ENCODE measurements at regions not wholly inside any gene's neighbourhood (a gene's known extent, or its start where the extent isn't known, plus 50 kb on each side); places are given as distances from the start of the nearest gene placed in this dataset.

DNA sequence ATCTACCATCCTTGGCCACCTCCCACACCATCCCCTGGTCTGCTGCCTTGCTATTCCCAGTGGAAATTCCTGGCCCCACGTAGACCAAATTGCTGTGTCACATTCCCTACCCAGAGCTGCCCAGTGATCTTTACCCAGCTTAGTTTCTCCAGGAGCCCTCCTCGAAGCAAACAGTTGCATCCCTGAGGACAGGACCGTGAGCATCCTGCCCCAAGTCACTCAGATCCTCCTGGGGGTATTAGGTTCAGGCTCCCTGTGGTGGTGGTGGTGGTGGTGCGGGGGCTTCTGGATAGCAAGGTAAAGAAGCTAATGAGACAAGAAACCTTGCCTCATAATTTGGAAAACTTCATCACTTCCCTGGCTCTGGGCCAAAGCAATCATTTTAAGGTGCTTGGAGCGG lies 58.4 kb upstream of the RBM15 start:
- Histone ChIP-seq H3K4ac (replicated peaks; ENCODE audit: insufficient read length, low read depth, low read length) (no peak overlapping the region), H3K4me2 (ENCODE audit: insufficient read depth in 1 of 2, low read depth in 2 of 2, low read length in 2 of 2) (no peak overlapping the region), H3K18ac (ENCODE audit: extremely low read depth, low read length) (no peak overlapping the region), H3K23ac (ENCODE audit: insufficient read length) (no peak overlapping the region), H2BK5ac (ENCODE audit: low read depth, low read length) (no peak overlapping the region), H2BK12ac (ENCODE audit: low read depth, low read length) (no peak overlapping the region), H3K27me3 (replicated peaks in 1 of 4; ENCODE audit: control insufficient read depth in 3 of 4, extremely low read depth in 1 of 4, insufficient read depth in 3 of 4, low read length in 3 of 4) (no peaks in the 10 kb centered on the region), H3K14ac (ENCODE audit: insufficient read length) (no peak overlapping the region), H3K4me1 (replicated peaks in 1 of 4; ENCODE audit: control insufficient read depth in 3 of 4, insufficient read depth in 4 of 4, low read length in 3 of 4) (peaks cover 0 to 3% (median 0%) of the 10 kb centered on the region in 4 experiments; a peak in 2 of 7 replicates), H4K8ac (ENCODE audit: extremely low read depth, insufficient read depth, low read length) (no peak overlapping the region; the same call in 1 of the 2 replicates), H3K79me2 (ENCODE audit: control insufficient read depth in 1 of 2, insufficient read depth in 2 of 2, low read length in 2 of 2) (no peaks in the 10 kb centered on the region), H4K20me1 (replicated peaks in 1 of 2; ENCODE audit: control insufficient read depth in 1 of 2, insufficient read depth in 2 of 2, low read length in 2 of 2) (no peaks in the 10 kb centered on the region), H4K5ac (ENCODE audit: insufficient read length, low read depth, low read length) (no peak overlapping the region), H2BK120ac (replicated peaks; ENCODE audit: low read depth, low read length) (no peak overlapping the region), H2AK5ac (ENCODE audit: low read depth, low read length) (no peak overlapping the region), H3K9me3 (ENCODE audit: insufficient read depth in 2 of 2, low read depth in 1 of 2, low read length in 1 of 2) (no peaks in the 10 kb centered on the region), H3K79me1 (ENCODE audit: low read depth, low read length) (no peaks in the 10 kb centered on the region), H3K56ac (replicated peaks; ENCODE audit: insufficient read length, low read depth, low read length) (no peak overlapping the region), H3K36me3 (ENCODE audit: control insufficient read depth in 2 of 4, insufficient read depth in 4 of 4, low read length in 3 of 4) (no peaks in the 10 kb centered on the region; a peak in 2 of 8 replicates), H3K9ac (replicated peaks in 1 of 4; ENCODE audit: extremely low read depth in 1 of 4, low read depth in 3 of 4, low read length in 3 of 4) (no peak overlapping the region), H4K91ac (replicated peaks; ENCODE audit: insufficient read length, low read length) (no peak overlapping the region), H2BK20ac (ENCODE audit: low read length) (no peak overlapping the region), H2AFZ (ENCODE audit: low read length) (no peak overlapping the region), H3K4me3 (ENCODE audit: extremely low read depth in 1 of 4, insufficient read depth in 2 of 4, low read depth in 3 of 4, low read length in 4 of 4) (no peak overlapping the region), H3K23me2 (ENCODE audit: low read depth, low read length) (no peaks in the 10 kb centered on the region), H3K27ac (ENCODE audit: low read depth, low read length) (no peak overlapping the region), H2BK15ac (ENCODE audit: low read length) (no peak overlapping the region)
- FAIRE-seq (no peak), DNase-seq (ENCODE audit: low read depth in 1 of 2, low spot score in 2 of 2) (no peak)
- TF ChIP-seq SP2 (IDR thresholded peaks at IDR 0.05; ENCODE audit: low read length) (no peak), FOSL1 (IDR thresholded peaks at IDR 0.05; ENCODE audit: insufficient read depth, low read depth, low read length) (no peak), SIRT6 (IDR thresholded peaks at IDR 0.05; ENCODE audit: low read length) (no peak), BRCA1 (IDR thresholded peaks at IDR 0.05; ENCODE audit: low read depth, low read length) (no peak)
- ChIA-PET CTCF (ENCODE audit: partially characterized antibody) (interaction anchor here (0.8 to 5.4 kb wide), 10 partner anchors 8 to 84 kb away, joined by 3 to 23 read pairs (median 6); no protein-coding TSS in a partner anchor), POLR2A (ENCODE audit: partially characterized antibody) (interaction anchor here (1.2 to 1.7 kb wide), 3 partner anchors 10 to 59 kb away, joined by 3 read pairs; no protein-coding TSS in a partner anchor)
- 93% methylated on average over 5 of the region's 5 CpGs; no CpG with 5 or more reads in 1 of the 2 experiments for WGBS, 2 experiments (ENCODE audit: extremely low coverage in 1 of 2, insufficient coverage in 1 of 2, insufficient read length in 1 of 2, insufficient replicate concordance in 2 of 2, low coverage in 1 of 2, low lambda C conversion rate in 2 of 2, missing lambda C conversion rate in 1 of 2)

Data from H1 (cell line).